Tibial nerve (tissue), 4 donors: ENCODE measurements at regions not wholly inside any gene's neighbourhood (a gene's known extent, or its start where the extent isn't known, plus 50 kb on each side); places are given as distances from the start of the nearest gene placed in this dataset.

Source experiments
- EP300 ChIP-seq, 2 donors: sonication (generic); formaldehyde crosslinking; IDR thresholded peaks; one replicate each; pipeline ENCODE4 v1.6.1; 2017; ENCODE audit warnings: antibody characterized with exemption in 2 of 2, mild to moderate bottlenecking in 1 of 2
- POLR2A ChIP-seq, 2 donors: fragments of 450-650 bp; IDR thresholded peaks; one replicate each; pipeline ENCODE4 v1.6.1; 2017; ENCODE audit warnings: antibody characterized with exemption in 2 of 2, mild to moderate bottlenecking in 2 of 2, moderate library complexity in 2 of 2
- TF ChIP-seq, protein P1 (sequence below), 5 experiments: fragments of 200-600 bp in 3 of 5; fragments of 450-650 bp in 2 of 5; sonication (generic) in 3 of 5; IDR thresholded peaks; one replicate each; pipeline ENCODE4 v1.5.1; 2016 to 2019; ENCODE audit warnings: antibody characterized with exemption in 5 of 5, mild to moderate bottlenecking in 3 of 5, moderate library complexity in 2 of 5

DNA sequence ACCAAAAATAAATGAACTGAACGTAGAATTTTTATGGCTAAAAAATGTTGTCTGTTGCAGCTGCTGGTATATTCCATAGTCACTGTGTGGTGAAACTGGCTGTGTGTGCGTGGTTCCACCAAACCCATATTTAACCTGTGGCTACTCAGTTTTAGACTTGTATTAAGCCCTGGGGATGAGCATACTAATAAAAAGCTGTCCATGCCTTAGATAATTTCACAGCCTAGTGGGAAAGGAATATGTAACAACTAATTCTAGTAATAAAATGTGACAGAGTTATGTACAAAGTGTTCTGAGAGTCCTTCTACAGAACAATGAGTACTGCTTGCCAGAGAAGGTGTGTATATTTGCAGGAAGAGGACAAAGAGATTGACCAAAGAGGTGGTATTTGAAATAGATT, 125.5 kb downstream of the TMTC3 start:
- TF ChIP-seq, protein P1, sequence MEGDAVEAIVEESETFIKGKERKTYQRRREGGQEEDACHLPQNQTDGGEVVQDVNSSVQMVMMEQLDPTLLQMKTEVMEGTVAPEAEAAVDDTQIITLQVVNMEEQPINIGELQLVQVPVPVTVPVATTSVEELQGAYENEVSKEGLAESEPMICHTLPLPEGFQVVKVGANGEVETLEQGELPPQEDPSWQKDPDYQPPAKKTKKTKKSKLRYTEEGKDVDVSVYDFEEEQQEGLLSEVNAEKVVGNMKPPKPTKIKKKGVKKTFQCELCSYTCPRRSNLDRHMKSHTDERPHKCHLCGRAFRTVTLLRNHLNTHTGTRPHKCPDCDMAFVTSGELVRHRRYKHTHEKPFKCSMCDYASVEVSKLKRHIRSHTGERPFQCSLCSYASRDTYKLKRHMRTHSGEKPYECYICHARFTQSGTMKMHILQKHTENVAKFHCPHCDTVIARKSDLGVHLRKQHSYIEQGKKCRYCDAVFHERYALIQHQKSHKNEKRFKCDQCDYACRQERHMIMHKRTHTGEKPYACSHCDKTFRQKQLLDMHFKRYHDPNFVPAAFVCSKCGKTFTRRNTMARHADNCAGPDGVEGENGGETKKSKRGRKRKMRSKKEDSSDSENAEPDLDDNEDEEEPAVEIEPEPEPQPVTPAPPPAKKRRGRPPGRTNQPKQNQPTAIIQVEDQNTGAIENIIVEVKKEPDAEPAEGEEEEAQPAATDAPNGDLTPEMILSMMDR (IDR thresholded peaks at IDR 0.05), result no peak
- TF ChIP-seq POLR2A (IDR thresholded peaks at IDR 0.05), result no peak
- TF ChIP-seq EP300 (IDR thresholded peaks at IDR 0.05), result no peak
